ENCODE measurements at regions not wholly inside any gene's neighbourhood (a gene's known extent, or its start where the extent isn't known, plus 50 kb on each side); places are given as distances from the start of the nearest gene placed in this dataset.

DNA sequence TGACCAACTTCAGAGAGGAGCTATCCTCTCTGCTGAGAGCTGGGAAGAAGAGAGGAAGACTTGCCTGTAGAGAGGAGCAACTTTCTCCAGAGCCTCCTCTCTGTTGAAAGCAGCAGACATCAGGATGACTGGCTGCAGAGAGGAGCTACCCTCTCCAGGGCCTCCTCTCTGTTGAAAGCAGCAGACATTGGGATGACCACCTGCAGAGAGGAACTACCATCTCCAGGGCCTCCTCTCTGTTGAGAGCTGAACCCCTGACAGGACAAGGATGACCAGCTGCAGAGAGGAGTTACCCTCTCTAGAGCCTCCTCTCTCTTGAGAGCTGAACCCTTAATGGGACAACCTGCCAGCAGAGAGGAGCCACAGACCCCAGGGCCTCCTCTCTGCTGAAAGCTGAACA is 83.0 kb upstream of the GJB5 start:
- H3K9ac ChIP-seq (ENCODE audit: low read length): no peak overlapping the region
- no peak for DNase-seq
- H3K36me3 ChIP-seq (replicated peaks in 1 of 2; ENCODE audit: control extremely low read depth in 1 of 2, control insufficient read depth in 1 of 2, extremely low read depth in 1 of 2, insufficient read depth in 2 of 2, low read length in 1 of 2): no peaks in the 10 kb centered on the region
- Mint-ChIP-seq H3K27me3 (peaks cover 17% of the 10 kb centered on the region), H3K9me3 (ENCODE audit: insufficient read depth) (peaks cover 11% of the 10 kb centered on the region), H3K4me1 (no peaks in the 10 kb centered on the region), H3K27ac (no peak overlapping the region), H3K4me3 (no peak overlapping the region)
- no peaks in the 10 kb centered on the region for H3K4me1 ChIP-seq (ENCODE audit: control insufficient read depth in 2 of 2, insufficient read depth in 2 of 2, low read length in 2 of 2)
- H3K27me3 ChIP-seq (replicated peaks in 1 of 4; ENCODE audit: control extremely low read depth in 1 of 4, control insufficient read depth in 3 of 4, insufficient read depth in 4 of 4, low read length in 3 of 4): no peaks in the 10 kb centered on the region
- TF ChIP-seq, protein P1, sequence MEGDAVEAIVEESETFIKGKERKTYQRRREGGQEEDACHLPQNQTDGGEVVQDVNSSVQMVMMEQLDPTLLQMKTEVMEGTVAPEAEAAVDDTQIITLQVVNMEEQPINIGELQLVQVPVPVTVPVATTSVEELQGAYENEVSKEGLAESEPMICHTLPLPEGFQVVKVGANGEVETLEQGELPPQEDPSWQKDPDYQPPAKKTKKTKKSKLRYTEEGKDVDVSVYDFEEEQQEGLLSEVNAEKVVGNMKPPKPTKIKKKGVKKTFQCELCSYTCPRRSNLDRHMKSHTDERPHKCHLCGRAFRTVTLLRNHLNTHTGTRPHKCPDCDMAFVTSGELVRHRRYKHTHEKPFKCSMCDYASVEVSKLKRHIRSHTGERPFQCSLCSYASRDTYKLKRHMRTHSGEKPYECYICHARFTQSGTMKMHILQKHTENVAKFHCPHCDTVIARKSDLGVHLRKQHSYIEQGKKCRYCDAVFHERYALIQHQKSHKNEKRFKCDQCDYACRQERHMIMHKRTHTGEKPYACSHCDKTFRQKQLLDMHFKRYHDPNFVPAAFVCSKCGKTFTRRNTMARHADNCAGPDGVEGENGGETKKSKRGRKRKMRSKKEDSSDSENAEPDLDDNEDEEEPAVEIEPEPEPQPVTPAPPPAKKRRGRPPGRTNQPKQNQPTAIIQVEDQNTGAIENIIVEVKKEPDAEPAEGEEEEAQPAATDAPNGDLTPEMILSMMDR (IDR thresholded peaks at IDR 0.05): no peak
- no peak for TF ChIP-seq EZH2 (IDR thresholded peaks at IDR 0.05; ENCODE audit: borderline replicate concordance, insufficient read depth, low read depth, low read length, poor library complexity, severe bottlenecking)
- ATAC-seq (ENCODE audit: low read depth): no peak
- H3K4me3 ChIP-seq (ENCODE audit: control extremely low read depth in 1 of 5, extremely low read depth in 1 of 5, insufficient read depth in 1 of 5, low read depth in 2 of 5, low read length in 4 of 5): no peak overlapping the region
- H4K20me1 ChIP-seq (ENCODE audit: control insufficient read depth, insufficient read depth, low read length, poor library complexity, severe bottlenecking): no peaks in the 10 kb centered on the region
- intact Hi-C loops (cut with micrococcal nuclease): no loop called here
- CTCF ChIA-PET: interaction anchor here (0.7 to 1.4 kb wide), 2 partner anchors 10 to 12 kb away, joined by 3 read pairs; no protein-coding TSS in a partner anchor
- no peak overlapping the region for H2AFZ ChIP-seq (ENCODE audit: insufficient read depth, low read depth, low read length, poor library complexity, severe bottlenecking)
- H3K9me3 ChIP-seq (ENCODE audit: control extremely low read depth in 1 of 3, control insufficient read depth in 2 of 3, insufficient read depth in 1 of 3, low read length in 2 of 3): peaks cover 2 to 16% (median 4%) of the 10 kb centered on the region in 3 donors
- H3K4me2 ChIP-seq (replicated peaks; ENCODE audit: low read depth, low read length, poor library complexity, severe bottlenecking): no peak overlapping the region
- no peak overlapping the region for H3K27ac ChIP-seq (ENCODE audit: low read length in 2 of 2)
- POLR2A ChIA-PET: no interaction called here
- H3K79me2 ChIP-seq (ENCODE audit: control insufficient read depth, insufficient read depth, low read length): no peaks in the 10 kb centered on the region

DNA sequence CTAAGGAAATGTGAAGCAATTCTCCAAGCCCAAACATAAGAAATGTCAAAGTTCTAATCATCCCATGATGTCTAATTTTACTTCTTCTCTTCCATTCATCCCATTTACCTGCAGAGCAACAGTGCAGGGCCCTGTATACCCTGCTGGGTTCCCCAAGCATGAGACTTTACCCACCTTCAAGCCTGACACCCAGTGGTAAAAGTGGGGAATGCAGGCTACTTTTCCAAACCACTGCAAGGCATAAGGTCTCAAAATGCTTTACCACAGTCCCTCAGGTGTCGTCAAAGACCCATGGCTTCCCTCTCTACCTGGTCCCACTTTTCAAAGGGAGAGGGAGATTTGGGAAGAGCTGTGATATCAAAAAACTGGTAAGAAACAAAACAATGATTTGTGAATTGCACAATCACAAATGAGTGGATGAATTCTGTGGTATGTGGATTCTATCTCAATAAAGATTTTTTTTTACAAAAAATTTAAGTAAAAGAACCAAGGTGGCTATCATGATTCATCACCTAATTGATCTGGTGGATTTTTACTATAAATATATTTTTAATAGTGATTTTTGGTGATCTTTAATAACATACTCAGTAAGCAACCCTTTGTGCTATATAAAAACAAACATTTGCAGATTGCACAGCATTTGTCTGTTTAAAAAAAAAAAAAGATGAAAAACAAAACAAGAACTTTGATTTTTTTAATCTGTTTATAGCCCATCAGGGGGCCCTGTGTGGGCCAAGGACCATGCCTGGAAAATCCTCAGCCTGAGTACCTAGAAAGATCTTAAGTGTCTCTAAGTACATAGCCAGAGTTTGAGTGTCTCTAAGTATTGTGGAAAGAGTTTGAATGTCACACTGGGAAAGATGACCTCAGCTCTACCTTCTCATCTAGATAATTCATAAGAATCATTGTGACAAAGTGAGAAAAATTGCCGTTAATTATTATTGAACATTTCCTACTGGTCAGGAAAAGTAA is 73.1 kb upstream of the GJB5 start:
- intact Hi-C loops (cut with micrococcal nuclease): no loop called here
- Mint-ChIP-seq H3K27me3 (peaks cover 23% of the 10 kb centered on the region), H3K27ac (no peak overlapping the region), H3K4me3 (no peak overlapping the region), H3K4me1 (no peaks in the 10 kb centered on the region), H3K9me3 (ENCODE audit: insufficient read depth) (no peaks in the 10 kb centered on the region)
- H2AFZ ChIP-seq (ENCODE audit: insufficient read depth, low read depth, low read length, poor library complexity, severe bottlenecking): no peak overlapping the region
- H3K79me2 ChIP-seq (ENCODE audit: control insufficient read depth, insufficient read depth, low read length): no peaks in the 10 kb centered on the region
- ATAC-seq (ENCODE audit: low read depth) (no peak), DNase-seq (peak; percentile 25)
- CTCF ChIA-PET: interaction anchor here (1.3 kb wide), 1 partner anchor 10 kb away, joined by 3 read pairs; no protein-coding TSS in a partner anchor
- no peak overlapping the region for H3K4me3 ChIP-seq (ENCODE audit: control extremely low read depth in 1 of 5, extremely low read depth in 1 of 5, insufficient read depth in 1 of 5, low read depth in 2 of 5, low read length in 4 of 5)
- TF ChIP-seq EZH2 (IDR thresholded peaks at IDR 0.05; ENCODE audit: borderline replicate concordance, insufficient read depth, low read depth, low read length, poor library complexity, severe bottlenecking): no peak
- TF ChIP-seq, protein P1 (IDR thresholded peaks at IDR 0.05): peak; percentile 84
- no peak overlapping the region for H3K9ac ChIP-seq (ENCODE audit: low read length)
- no peaks in the 10 kb centered on the region for H4K20me1 ChIP-seq (ENCODE audit: control insufficient read depth, insufficient read depth, low read length, poor library complexity, severe bottlenecking)
- no peak overlapping the region for H3K4me2 ChIP-seq (replicated peaks; ENCODE audit: low read depth, low read length, poor library complexity, severe bottlenecking)
- POLR2A ChIA-PET: no interaction called here
- H3K27ac ChIP-seq (ENCODE audit: low read length in 2 of 2): no peak overlapping the region
- WGBS (ENCODE audit: insufficient coverage): no CpG with 5 or more reads among the region's 2 CpGs
- H3K9me3 ChIP-seq (ENCODE audit: control extremely low read depth in 1 of 3, control insufficient read depth in 2 of 3, insufficient read depth in 1 of 3, low read length in 2 of 3): peaks cover 0 to 2% (median 0%) of the 10 kb centered on the region in 3 donors
- H3K4me1 ChIP-seq (ENCODE audit: control insufficient read depth in 2 of 2, insufficient read depth in 2 of 2, low read length in 2 of 2): no peaks in the 10 kb centered on the region
- no peaks in the 10 kb centered on the region for H3K27me3 ChIP-seq (replicated peaks in 1 of 4; ENCODE audit: control extremely low read depth in 1 of 4, control insufficient read depth in 3 of 4, insufficient read depth in 4 of 4, low read length in 3 of 4)
- H3K36me3 ChIP-seq (replicated peaks in 1 of 2; ENCODE audit: control extremely low read depth in 1 of 2, control insufficient read depth in 1 of 2, extremely low read depth in 1 of 2, insufficient read depth in 2 of 2, low read length in 1 of 2): no peaks in the 10 kb centered on the region

Data from B cell (primary cell).